T47D (cell line): ENCODE measurements at regions not wholly inside any gene's neighbourhood (a gene's known extent, or its start where the extent isn't known, plus 50 kb on each side); places are given as distances from the start of the nearest gene placed in this dataset.
"Not testable (repeated sequence)": the region's sequence is repeated elsewhere in the genome, so short reads cannot be mapped to it uniquely, and the experiment has no call there.

Source experiments
- DNase-seq, 2 experiments: peaks; one replicate each; pipeline versions ENCODE4 v3.0.0 to v3.0.0-alpha.2; 2011 to 2012; ENCODE audit warnings: low read depth in 1 of 2, low spot score in 1 of 2
- JUND ChIP-seq: IDR thresholded peaks from 2 replicates; pipeline ENCODE4 v1.6.1; 2012; ENCODE audit warnings: low read depth
- in situ Hi-C: cut with HindIII; loops from 2 replicates; pipeline ENCODE4 v1.10.0; 2016; ENCODE audit warnings: low sequenced_read_pairs, low pct_unique_long_range_greater_than_20kb

- in situ Hi-C loops, result no loop called here
- DNase-seq, result no peak
- no peak for TF ChIP-seq JUND
Observed at GRCh38 chr22:11613898-11614755, 3913.9 kb upstream of the OR11H1 start.

GRCh38 chr22:11614798-11615433, 3913.1 kb upstream of the OR11H1 start:
- in situ Hi-C loops, DNase-seq: not testable (repeated sequence)

GRCh38 chr22:11616811-11617210, 3911.2 kb upstream of the OR11H1 start:
- in situ Hi-C loops, result no loop called here
- DNase-seq, result no peak
- no peak for TF ChIP-seq JUND

- DNase-seq, in situ Hi-C loops: not testable (repeated sequence)
Observed at GRCh38 chr22:11618322-11618662, 3909.7 kb upstream of the OR11H1 start.

GRCh38 chr22:11618688-11619087, 3909.3 kb upstream of the OR11H1 start:
- DNase-seq, in situ Hi-C loops: not testable (repeated sequence)

- in situ Hi-C loops, DNase-seq: not testable (repeated sequence)
Observed at GRCh38 chr22:11620921-11621762, 3906.8 kb upstream of the OR11H1 start.

DNA sequence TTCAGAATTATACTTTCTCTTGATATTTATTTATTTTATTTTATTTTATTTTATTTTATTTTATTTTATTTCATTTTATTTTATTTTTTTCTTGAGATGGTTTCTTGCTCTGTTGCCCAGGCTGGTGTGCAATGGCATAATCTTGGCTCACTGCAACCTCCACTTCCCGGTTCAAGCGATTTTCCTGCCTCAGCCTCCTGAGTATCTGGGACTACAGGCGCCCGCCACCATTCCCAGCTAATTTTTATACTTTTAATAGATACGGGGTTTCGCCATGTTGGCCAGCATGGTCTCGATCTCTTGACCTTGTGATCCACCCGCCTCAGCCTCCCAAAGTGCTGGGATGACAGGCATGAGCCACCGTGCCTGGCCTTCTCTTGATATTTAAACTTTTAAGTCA, 3905.2 kb upstream of the OR11H1 start:
- in situ Hi-C loops, DNase-seq: not testable (repeated sequence)

- DNase-seq, in situ Hi-C loops: not testable (repeated sequence)
Observed at GRCh38 chr22:11625711-11626421, 3902.1 kb upstream of the OR11H1 start.

GRCh38 chr22:11626422-11626773, 3901.6 kb upstream of the OR11H1 start:
- DNase-seq, result no peak
- TF ChIP-seq JUND, result no peak
- in situ Hi-C loops, result no loop called here

- DNase-seq, in situ Hi-C loops: not testable (repeated sequence)
Observed at GRCh38 chr22:11627036-11627435, 3901.0 kb upstream of the OR11H1 start.

DNA sequence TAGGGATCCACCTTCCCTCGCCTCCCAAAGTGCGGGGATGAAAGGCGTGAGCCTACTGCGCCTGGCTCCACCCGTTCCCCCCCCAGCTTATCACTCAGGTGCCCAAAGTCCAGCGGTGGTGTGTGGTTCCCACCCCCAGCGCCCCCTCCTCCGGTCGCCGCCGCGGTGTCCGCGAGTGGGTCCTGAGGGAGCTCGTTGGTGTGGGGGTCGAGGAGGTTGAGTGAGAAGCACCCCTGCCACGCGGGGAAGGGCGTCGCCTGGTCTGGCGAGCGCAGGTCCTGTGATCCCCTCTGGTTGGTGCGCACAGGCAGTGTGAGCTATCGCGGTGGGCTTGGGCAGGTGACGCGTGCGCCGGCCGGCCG, 3900.6 kb upstream of the OR11H1 start:
- in situ Hi-C loops, result no loop called here
- no peak for TF ChIP-seq JUND

GRCh38 chr22:11627798-11628650, 3900.0 kb upstream of the OR11H1 start:
- in situ Hi-C loops, result no loop called here
- TF ChIP-seq JUND, result no peak
- DNase-seq, result no peak

More for the DNA sequence above, 3900.6 kb upstream of the OR11H1 start:
- no peak for DNase-seq
